ENCODE measurements at regions not wholly inside any gene's neighbourhood (a gene's known extent, or its start where the extent isn't known, plus 50 kb on each side); places are given as distances from the start of the nearest gene placed in this dataset.

GRCh38 chr2:226387499-226387942 lies 412.1 kb downstream of the IRS1 start:
- ATAC-seq (no peak), DNase-seq (no peak)
- intact Hi-C loops (cut with DNase I, micrococcal nuclease) = no loop called here

GRCh38 chr2:226383461-226383860 lies 416.2 kb downstream of the IRS1 start:
- ATAC-seq = no peak
- intact Hi-C loops (cut with DNase I, micrococcal nuclease) = no loop called here

DNA sequence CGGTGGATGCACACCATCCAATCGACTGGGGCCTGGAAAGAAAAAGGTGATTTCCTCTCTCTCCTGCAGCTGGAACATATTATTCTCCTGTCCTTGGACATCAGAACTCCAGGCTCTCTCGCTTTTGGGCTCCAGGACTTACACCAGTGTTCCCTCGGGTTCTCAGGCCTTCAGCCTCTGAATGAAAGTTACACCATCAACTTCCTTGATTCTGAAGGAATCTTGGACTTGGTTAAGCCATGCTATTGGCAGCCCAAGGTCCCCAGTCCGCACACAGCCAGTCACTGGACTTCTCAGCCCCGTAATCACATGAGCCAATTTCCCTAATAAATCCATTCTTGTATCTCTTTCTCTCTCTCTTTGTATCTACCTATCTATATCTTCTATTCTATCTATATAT lies 418.9 kb downstream of the IRS1 start:
- no peak for DNase-seq
- intact Hi-C loops (cut with DNase I, micrococcal nuclease) = no loop called here
- ATAC-seq = no peak

More at GRCh38 chr2:226383461-226383860, 416.2 kb downstream of the IRS1 start:
- no peak for DNase-seq

DNA sequence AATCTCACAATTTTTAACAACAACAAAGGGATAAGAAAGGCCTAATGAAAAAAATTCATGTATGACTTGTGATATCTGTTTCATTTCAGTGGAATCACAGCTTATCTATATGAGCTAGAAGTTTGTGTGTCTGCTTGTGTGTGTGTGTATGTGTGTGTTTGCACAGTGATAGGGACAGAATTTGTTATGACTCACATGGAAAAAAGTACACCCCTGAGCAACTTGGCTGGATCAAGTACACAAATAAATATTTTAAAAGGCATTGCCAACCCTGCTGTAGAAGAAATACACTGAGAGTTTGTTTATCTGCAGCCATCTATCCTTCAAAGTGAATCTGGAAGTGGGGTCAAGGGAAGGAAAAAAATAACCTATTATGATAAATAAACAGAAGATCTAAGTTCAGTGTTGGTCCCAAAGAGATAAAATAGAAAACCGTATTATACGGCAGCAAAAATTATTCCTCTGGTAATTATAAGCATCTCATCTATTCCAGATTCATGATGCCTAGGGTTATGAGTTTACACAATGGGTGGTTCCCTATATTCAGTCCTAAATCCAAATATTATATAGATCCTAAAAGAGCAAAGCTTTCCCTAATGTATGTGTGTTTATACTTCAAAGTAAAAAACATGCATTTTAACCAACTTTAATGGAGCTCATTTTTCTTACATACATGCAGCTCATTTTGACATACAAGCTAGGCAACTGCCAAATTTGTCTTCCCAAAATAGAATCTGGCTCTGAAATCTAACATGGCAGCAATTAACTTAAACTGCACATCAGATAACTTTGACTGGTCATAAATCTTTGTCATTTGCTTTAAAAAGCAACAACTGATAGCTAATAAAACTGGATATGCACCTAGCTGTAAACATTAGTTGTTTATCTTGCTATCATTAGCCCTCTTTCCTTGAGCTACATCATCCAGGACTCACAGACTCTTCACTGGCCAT lies 420.6 kb downstream of the IRS1 start:
- intact Hi-C loops (cut with DNase I, micrococcal nuclease) = no loop called here
- DNase-seq (no peak), ATAC-seq (no peak)

DNA sequence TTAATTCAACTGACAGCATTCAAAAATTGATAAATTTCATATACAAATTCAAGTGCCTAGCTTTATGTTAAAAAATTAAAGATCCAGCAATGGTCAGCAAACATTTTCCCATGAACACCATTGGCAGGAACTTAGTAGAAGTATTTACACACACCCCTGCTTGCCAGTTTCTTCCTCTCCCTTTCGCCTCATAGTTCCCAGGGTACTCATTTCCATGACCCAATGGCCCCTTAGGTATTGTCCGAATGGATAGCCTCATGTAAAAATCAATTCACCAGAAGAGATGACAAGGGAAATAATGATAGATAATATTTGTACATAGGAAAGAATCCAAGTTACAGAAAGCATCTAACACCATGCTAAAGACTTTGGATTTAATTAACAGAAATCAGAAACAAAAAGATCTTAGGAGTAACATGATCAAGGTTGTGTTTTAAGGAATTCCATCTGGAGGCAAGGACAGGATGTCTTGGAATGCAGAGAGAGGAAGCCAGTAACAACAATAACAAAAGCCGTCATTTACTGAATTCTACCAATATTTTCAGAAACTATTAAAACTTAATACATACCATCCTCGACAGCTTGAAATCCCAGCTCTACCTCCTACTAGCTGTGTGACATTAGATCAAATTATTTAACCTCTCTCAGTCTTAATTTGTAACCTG lies 423.0 kb downstream of the IRS1 start:
- intact Hi-C loops (cut with DNase I, micrococcal nuclease) = no loop called here
- ATAC-seq (no peak), DNase-seq (no peak)

DNA sequence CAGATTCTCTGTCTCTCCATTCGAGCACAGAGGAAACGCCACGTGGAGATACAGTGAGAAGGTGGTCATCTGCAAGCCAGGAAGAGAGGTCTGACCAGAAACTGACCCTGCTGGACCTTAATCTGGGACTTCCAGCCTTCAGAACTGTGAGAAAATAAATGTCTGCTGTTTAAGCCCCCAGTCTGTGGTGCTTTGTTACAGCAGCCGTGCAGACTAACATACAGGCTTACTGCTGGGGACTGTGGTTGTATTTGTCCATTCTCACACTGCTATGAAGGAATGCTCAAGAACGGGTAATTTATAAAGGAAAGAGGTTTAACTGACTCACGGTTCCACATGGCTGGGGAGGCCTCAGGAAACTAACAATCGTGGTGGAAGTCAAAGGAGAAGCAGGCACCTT lies 432.7 kb downstream of the IRS1 start:
- ATAC-seq = no peak
- no peak for DNase-seq
- intact Hi-C loops (cut with DNase I, micrococcal nuclease) = no loop called here

DNA sequence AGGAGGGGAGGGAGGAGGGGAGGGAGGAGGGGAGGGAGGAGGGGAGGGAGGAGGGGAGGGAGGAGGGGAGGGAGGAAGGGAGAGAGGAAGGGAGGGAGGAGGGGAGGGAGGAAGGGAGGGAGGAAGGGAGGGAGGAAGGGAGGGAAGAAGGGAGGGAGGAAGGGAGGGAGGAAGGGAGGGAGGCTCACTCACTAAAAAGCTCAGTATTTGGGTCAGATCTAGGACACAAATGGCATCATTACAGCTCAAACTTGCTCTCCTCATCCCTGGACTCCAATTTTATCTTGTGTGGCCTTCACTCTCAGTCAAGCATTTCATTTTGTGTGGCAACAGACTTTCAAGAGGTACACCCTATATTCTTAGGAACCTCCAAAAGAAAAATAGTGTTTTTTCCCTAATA lies 435.4 kb downstream of the IRS1 start:
- ATAC-seq (no peak), DNase-seq (no peak)
- intact Hi-C loops (cut with DNase I, micrococcal nuclease) = no loop called here

- ATAC-seq (no peak), DNase-seq (no peak)
- intact Hi-C loops (cut with DNase I, micrococcal nuclease) = no loop called here
These were observed 436.6 kb downstream of the IRS1 start for GRCh38 chr2:226362980-226363379.

GRCh38 chr2:226360658-226361057 lies 439.0 kb downstream of the IRS1 start:
- no peak for ATAC-seq
- intact Hi-C loops (cut with DNase I, micrococcal nuclease) = no loop called here
- DNase-seq = no peak

GRCh38 chr2:226358688-226359087 lies 440.9 kb downstream of the IRS1 start:
- ATAC-seq = no peak
- no peak for DNase-seq
- intact Hi-C loops (cut with DNase I, micrococcal nuclease) = no loop called here

GRCh38 chr2:226357816-226358215 lies 441.8 kb downstream of the IRS1 start:
- ATAC-seq (no peak), DNase-seq (no peak)
- intact Hi-C loops (cut with DNase I, micrococcal nuclease) = no loop called here

GRCh38 chr2:226355600-226355999 lies 444.0 kb downstream of the IRS1 start:
- DNase-seq (no peak), ATAC-seq (no peak)
- intact Hi-C loops (cut with DNase I, micrococcal nuclease) = no loop called here

DNA sequence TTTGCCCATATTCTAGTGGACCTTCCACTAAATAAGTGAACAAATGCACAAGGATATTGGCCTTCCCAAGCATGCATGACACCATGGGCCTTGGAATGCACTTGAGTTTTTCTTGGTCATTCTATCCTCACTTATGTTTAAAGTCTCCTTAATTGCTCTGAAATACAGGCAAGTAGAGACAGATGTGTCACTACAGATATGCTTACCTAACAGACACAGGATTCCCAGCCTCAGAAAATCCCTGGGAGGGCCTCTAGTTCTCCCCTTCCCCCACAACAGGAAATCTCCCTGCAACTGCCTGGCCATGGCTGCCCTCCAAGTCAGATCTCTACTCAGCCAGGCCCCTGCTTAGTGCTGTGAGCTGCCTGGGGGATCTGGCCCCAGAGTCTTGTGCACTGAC lies 445.2 kb downstream of the IRS1 start:
- no peak for DNase-seq
- intact Hi-C loops (cut with DNase I, micrococcal nuclease) = no loop called here
- no peak for ATAC-seq

GRCh38 chr2:226352941-226353560 lies 446.6 kb downstream of the IRS1 start:
- ATAC-seq = no peak
- intact Hi-C loops (cut with DNase I, micrococcal nuclease) = no loop called here
- no peak for DNase-seq

DNA sequence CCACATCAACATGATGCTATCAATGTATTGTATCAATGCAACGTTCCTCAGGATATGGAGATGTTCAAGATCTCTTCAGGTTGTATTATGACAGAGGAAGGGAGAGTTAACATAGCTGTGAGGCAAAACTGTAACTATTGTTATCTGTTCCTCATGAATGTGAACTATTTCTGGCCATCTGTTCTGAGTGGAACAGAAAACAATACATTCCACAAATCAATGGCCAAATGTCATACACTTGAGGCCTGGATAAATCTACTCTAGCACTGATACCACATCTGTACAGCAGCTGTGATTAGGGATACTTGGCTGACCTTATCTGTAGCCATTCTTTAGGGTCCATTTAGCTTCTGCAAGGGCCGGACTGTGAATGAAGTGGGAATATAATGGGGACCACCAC lies 447.9 kb downstream of the IRS1 start:
- ATAC-seq = no peak
- intact Hi-C loops (cut with DNase I, micrococcal nuclease) = no loop called here
- DNase-seq = no peak

GRCh38 chr2:226339616-226340015 lies 460.0 kb downstream of the IRS1 start:
- ATAC-seq = no peak
- DNase-seq = no peak
- intact Hi-C loops (cut with DNase I, micrococcal nuclease) = no loop called here

- ATAC-seq (no peak), DNase-seq (no peak)
- intact Hi-C loops (cut with DNase I, micrococcal nuclease) = no loop called here
These were observed 460.8 kb downstream of the IRS1 start for GRCh38 chr2:226338825-226339224.

DNA sequence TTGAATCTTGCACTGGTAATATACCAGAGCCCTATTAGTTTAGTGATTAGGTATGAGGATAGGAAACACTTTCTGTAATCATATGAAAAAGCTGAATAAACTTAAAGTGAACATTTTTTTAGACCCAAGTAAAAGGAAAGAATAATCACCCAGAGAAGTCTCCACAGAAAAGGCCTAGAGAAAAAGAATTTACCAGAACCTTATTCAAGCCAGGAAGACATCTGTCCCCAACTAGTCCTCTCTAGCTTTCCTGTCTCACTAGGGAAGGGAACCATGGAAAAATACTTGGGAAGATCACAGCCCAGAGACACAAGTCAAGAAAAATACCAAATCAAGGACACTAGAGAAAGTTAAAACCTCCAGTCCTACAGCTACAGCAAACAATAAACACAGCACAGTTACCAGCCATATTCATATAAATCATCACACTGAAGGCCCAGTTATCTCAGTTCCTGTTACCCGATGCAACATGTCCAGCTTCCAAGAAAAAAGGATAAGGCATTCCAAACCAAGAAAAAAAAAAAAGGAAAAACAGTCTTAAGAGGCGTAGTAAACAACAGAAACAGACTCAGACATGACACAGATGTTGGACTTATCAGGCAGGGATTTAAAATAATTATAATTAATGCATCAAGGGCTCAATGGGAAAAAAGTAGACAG lies 461.5 kb downstream of the IRS1 start:
- DNase-seq (no peak), ATAC-seq (no peak)
- intact Hi-C loops (cut with DNase I, micrococcal nuclease) = no loop called here

GRCh38 chr2:226336283-226336682 lies 463.3 kb downstream of the IRS1 start:
- intact Hi-C loops (cut with DNase I, micrococcal nuclease) = no loop called here
- ATAC-seq (no peak), DNase-seq (no peak)

Data from left colon (tissue), 2 donors.